SK-N-MC (cell line): ENCODE measurements at regions not wholly inside any gene's neighbourhood (a gene's known extent, or its start where the extent isn't known, plus 50 kb on each side); places are given as distances from the start of the nearest gene placed in this dataset.
"Not testable (repeated sequence)": the region's sequence is repeated elsewhere in the genome, so short reads cannot be mapped to it uniquely, and the experiment has no call there.

Experiments
- DNase-seq: peaks from one replicate; pipeline ENCODE4 v3.0.0-alpha.2; 2011; ENCODE audit warnings: low read depth, low spot score
- H3K27ac ChIP-seq: fragments of 200-600 bp; sonication (generic); 2 replicates; pipeline ENCODE4 v1.5.1; 2016; ENCODE audit warnings: mixed run types
- H3K36me3 ChIP-seq: fragments of 200-600 bp; sonication (generic); 2 replicates; pipeline ENCODE4 v1.6.1; 2017; ENCODE audit warnings: antibody characterized with exemption, low read length, mixed read lengths; ENCODE audit not compliant: insufficient read depth
- H3K4me3 ChIP-seq: fragments of 200-600 bp; sonication (generic); 2 replicates; pipeline ENCODE4 v1.5.1; 2016
- H3K9ac ChIP-seq: fragments of 200-600 bp; sonication (generic); 2 replicates; pipeline ENCODE4 v1.8.0; 2017; ENCODE audit warnings: mixed run types, mixed read lengths; ENCODE audit not compliant: insufficient read length
- H3K9me3 ChIP-seq: fragments of 200-600 bp; sonication (generic); 2 replicates; pipeline ENCODE4 v1.6.1; 2017; ENCODE audit warnings: low read depth, mild to moderate bottlenecking, antibody characterized with exemption, low read length, moderate library complexity, mixed read lengths
- EZH2 ChIP-seq: fragments of 200-600 bp; sonication (generic); IDR thresholded peaks from one replicate; pipeline ENCODE4 v1.6.1; 2017; ENCODE audit warnings: antibody characterized with exemption
- FOXP2 ChIP-seq: optimal IDR thresholded peaks from 2 replicates; pipeline ENCODE3; 2011; ENCODE audit warnings: mild to moderate bottlenecking, moderate library complexity; ENCODE audit not compliant: insufficient read depth; ENCODE audit errors: extremely low read length, control extremely low read depth
- POLR2AphosphoS5 ChIP-seq: IDR thresholded peaks from 2 replicates; pipeline ENCODE4 v1.6.1; 2012; ENCODE audit warnings: mild to moderate bottlenecking, low read depth, low read length, borderline replicate concordance

DNA sequence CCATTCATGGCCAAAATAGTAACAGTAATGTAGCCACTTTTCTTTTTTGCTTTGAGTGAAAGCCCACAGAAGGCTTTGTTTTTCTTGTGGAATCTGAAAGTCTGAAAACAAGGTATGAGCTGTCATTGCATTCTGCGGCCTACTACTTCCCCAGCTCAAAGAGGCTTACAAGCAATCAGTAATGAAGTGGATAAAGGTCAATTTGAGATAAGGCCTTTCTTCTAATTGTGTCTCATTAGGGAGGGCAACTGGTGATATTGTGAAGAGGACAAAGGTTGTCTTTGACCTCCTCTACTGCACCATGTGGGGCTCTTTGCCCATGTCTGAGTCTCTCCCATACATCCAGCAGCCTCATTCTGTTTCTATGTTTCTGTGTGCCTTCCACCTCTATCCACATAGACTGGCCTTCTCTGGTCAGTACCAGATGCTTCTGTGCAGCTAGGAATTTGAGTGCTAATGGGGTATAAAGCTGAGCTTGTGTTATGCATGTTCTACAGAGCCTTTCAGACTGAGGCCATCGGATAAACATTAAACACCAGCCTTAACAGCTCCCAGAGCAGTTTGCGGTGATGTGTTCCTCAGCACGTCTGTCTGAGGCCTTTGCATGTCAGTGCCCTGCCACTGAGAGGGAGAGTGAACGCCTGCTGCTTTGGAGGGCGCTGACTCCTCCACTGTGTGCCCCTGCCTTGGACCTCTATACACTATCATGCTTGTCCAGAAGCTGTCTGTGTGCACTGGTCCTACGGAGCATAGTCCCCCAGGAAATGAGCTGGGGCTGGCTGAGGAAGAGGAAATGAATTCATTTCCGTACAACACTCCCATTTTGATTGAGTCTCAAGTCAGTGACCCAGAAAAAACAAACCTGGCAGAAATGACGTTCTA, 80.2 kb downstream of the SH2D1A start:
- H3K4me3 ChIP-seq = no peak overlapping the region
- H3K36me3 ChIP-seq = no peaks in the 10 kb centered on the region
- H3K9me3 ChIP-seq = no peaks in the 10 kb centered on the region
- no peak for TF ChIP-seq FOXP2
- no peak for TF ChIP-seq POLR2AphosphoS5
- no peak for TF ChIP-seq EZH2
- H3K27ac ChIP-seq = no peak overlapping the region
- H3K9ac ChIP-seq = no peak overlapping the region
- no peak for DNase-seq

DNA sequence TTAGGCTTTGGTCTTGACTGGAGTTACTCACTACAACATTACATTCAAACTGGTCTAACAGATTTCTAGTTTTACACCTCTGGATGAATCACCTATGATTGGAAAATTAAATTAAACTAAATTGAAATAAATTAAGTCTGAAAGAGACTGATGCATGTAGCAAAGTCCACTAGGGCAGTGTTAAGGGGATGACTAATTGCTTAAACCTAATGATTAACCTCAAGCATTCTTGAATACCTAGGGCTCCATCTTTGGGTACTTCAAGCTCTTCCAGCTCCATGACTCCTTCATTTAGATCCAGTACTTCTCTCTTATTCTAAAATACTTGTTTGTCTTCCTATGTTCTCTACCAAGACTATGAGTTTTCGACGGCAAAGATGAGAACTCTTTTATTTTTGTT, 86.8 kb downstream of the SH2D1A start:
- no peak for DNase-seq
- TF ChIP-seq POLR2AphosphoS5 = no peak
- no peak for TF ChIP-seq FOXP2
- no peak for TF ChIP-seq EZH2

DNA sequence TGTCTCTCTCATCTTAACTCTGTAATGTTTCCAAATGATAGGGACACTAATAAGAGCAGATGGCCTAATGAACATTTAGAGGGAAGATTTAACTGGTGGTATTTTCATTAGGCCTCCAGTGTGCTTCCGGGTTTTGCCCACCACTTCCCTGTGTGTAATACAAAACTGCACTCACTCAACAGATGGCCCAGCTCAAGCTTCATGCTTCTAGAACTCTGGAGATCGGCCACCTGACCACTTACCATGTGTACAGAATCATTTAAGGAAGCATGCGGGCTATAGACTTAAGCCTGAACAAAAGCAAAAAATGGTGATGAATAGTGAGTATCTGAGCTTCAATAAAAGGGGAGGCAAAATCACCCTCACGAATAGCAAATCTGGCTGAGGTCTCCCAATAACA, 89.3 kb downstream of the SH2D1A start:
- Histone ChIP-seq H3K27ac (no peak overlapping the region), H3K9me3 (no peaks in the 10 kb centered on the region), H3K4me3 (no peak overlapping the region), H3K36me3 (no peaks in the 10 kb centered on the region), H3K9ac (no peak overlapping the region)
- TF ChIP-seq POLR2AphosphoS5 (no peak), EZH2 (no peak), FOXP2 (no peak)
- no peak for DNase-seq

More for the DNA sequence above, 86.8 kb downstream of the SH2D1A start:
- no peaks in the 10 kb centered on the region for H3K36me3 ChIP-seq
- no peak overlapping the region for H3K9ac ChIP-seq
- no peak overlapping the region for H3K4me3 ChIP-seq
- H3K27ac ChIP-seq = no peak overlapping the region
- H3K9me3 ChIP-seq = no peaks in the 10 kb centered on the region

DNA sequence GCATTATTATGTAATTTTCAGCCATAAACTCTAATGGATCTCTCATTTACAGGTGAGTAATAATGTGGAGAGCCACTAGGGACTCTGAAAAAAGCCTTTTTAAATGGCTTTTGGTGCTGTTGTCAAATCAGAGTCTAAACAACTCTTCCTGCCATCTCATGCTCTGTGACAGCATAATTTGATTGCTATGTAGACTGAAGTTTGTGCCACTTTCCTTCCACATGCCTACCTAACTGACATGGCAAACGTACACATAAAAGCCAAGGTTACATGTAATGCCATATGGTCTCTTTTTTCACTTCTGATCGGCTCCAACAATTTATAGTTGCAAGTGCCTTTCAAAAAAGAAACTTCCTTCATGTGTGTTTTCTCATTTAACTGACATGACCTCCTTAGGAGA, 94.3 kb downstream of the SH2D1A start:
- H3K27ac ChIP-seq = no peak overlapping the region
- TF ChIP-seq POLR2AphosphoS5 (no peak), FOXP2 (no peak), EZH2 (no peak)
- no peak for DNase-seq
- no peak overlapping the region for H3K9ac ChIP-seq
- no peak overlapping the region for H3K4me3 ChIP-seq
- H3K9me3 ChIP-seq = no peaks in the 10 kb centered on the region
- no peaks in the 10 kb centered on the region for H3K36me3 ChIP-seq

DNA sequence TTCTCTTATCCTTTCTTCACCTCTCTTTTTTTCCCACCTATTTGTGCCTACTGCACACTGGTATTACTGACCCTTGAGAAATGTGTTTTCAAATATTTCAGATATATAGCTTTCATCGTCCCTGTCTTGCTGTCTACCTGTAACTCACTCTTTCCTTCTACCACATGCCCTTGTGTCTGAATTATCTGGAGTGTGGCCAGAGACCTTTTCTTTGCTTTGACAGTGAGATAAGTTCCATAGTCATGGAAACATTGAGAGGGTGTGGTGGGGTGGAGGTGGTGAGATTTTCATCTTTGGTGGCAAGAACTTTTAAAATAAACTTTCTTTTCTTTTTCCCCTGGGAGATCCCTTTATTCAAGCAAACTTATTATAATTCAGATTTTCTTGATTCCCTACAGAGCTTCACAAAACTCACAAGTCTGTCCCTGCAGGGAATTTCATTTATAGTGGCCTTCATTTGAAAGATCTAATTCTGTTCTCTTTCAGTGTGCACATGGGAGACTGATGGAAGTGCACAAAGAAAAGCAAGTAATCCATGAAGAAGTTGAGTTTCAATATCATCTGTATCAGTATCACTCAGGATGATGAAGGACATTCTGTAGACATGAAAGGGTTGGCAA, 95.7 kb downstream of the SH2D1A start:
- H3K9ac ChIP-seq = no peak overlapping the region
- no peak overlapping the region for H3K27ac ChIP-seq
- H3K9me3 ChIP-seq = no peaks in the 10 kb centered on the region
- no peak for DNase-seq
- H3K36me3 ChIP-seq = no peaks in the 10 kb centered on the region
- no peak for TF ChIP-seq POLR2AphosphoS5
- TF ChIP-seq EZH2 = no peak
- TF ChIP-seq FOXP2 = no peak
- H3K4me3 ChIP-seq = no peak overlapping the region

DNA sequence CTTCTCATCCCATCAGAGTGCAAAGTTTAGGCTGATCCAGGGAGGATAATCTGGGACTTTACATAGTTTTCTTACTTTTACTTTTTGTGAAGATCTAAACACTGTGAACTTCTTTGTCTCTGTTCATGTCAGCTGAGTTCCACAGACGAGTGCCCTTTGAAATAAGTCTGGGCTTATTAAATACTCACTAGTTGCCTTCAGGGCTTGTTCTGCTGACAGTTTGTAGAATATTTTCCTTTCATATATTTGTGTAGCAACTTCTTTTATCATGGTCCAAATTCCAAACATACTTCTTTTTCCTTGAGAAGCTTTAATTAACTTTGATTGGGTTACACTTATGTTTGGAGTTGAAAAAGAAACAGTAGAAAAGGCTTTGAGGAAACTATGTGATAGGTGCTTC, 109.6 kb downstream of the SH2D1A start:
- Histone ChIP-seq H3K36me3 (no peaks in the 10 kb centered on the region), H3K27ac (0 out of 2 replicates have a peak overlapping the region, but pooled peaks have one; percentile 25), H3K9me3 (no peaks in the 10 kb centered on the region), H3K9ac (no peak overlapping the region), H3K4me3 (no peak overlapping the region)
- no peak for TF ChIP-seq POLR2AphosphoS5
- TF ChIP-seq EZH2 = no peak
- no peak for TF ChIP-seq FOXP2
- peak; percentile 39 for DNase-seq

DNA sequence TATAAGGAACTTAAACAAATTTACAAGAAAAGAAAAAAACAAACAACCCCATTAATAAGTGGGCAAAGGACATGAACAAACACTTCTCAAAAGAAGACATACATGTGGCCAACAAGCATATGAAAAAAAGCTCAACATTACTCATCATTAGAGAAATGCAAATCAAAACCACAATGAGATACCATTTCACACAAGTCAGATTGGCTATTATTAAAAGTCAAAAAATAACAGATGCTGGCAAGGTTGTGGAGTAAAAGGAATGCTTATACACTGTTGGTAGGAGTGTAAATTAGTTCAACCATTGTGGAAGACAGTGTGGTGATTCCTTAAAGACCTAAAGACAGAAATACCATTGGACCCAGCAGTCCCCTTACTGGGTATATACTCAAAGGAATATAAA, 113.5 kb downstream of the SH2D1A start:
- H3K9me3 ChIP-seq, H3K9ac ChIP-seq, DNase-seq, H3K36me3 ChIP-seq, H3K27ac ChIP-seq, H3K4me3 ChIP-seq: not testable (repeated sequence)

DNA sequence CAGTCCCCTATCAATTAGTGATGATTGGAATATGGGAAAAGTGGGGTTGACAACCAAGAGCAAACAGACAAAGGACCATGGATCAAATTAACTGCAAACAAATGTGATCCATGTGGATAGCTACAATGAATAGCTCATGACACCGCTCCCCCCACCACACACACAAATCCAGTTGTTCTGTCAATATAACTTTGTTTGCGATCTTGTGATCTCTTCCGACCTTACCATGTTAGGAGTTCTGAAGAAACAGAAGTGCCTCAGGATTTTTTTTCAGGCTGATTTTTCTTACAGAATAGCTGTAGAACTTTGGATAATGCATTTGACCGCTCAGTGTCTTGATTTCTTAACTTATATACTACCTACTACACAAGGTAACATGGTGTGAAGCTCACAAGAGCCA, 116.6 kb downstream of the SH2D1A start:
- DNase-seq = no peak
- no peak overlapping the region for H3K4me3 ChIP-seq
- TF ChIP-seq EZH2 (no peak), POLR2AphosphoS5 (no peak), FOXP2 (no peak)
- H3K9me3 ChIP-seq = no peaks in the 10 kb centered on the region
- no peak overlapping the region for H3K9ac ChIP-seq
- H3K27ac ChIP-seq = no peak overlapping the region
- no peaks in the 10 kb centered on the region for H3K36me3 ChIP-seq

DNA sequence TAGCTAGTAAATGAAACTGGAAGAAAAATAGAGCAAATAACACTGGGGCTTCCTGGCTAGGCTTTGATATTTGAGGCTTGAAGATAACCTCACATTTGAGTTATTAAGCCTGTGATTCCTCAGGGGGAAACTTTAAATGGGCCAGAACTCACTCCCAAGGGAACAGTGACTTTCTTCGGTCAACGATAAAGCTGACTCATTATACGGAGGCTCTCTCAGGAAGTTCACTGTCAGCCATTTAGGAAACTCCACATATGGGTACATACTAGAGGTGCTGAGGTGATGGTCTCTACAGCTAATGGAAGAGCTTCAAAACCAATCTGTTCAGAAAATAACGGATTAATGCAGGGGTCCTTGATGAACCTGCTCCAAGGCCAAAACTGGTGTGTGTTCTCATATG, 120.8 kb downstream of the SH2D1A start:
- no peak for TF ChIP-seq FOXP2
- no peak for TF ChIP-seq POLR2AphosphoS5
- TF ChIP-seq EZH2 = no peak
- H3K9ac ChIP-seq = no peak overlapping the region
- no peaks in the 10 kb centered on the region for H3K9me3 ChIP-seq
- no peak overlapping the region for H3K4me3 ChIP-seq
- no peak for DNase-seq
- H3K36me3 ChIP-seq = no peaks in the 10 kb centered on the region
- no peak overlapping the region for H3K27ac ChIP-seq
